Progenitor cell of endocrine pancreas (in vitro differentiated cells): ENCODE measurements at regions not wholly inside any gene's neighbourhood (a gene's known extent, or its start where the extent isn't known, plus 50 kb on each side); places are given as distances from the start of the nearest gene placed in this dataset.

ENCODE experiments used
- DNase-seq: peaks from one replicate; pipeline ENCODE4 v3.0.0; 2021; ENCODE audit warnings: low spot score; ENCODE audit not compliant: unreplicated experiment
- H3K27ac Mint-ChIP-seq: 2 replicates; pipeline ENCODE4 v1.8.0; 2021; ENCODE audit warnings: mild to moderate bottlenecking, moderate library complexity, mixed read lengths
- H3K27me3 Mint-ChIP-seq: 2 replicates; pipeline ENCODE4 v1.8.0; 2021; ENCODE audit warnings: mixed read lengths
- H3K36me3 Mint-ChIP-seq: 2 replicates; pipeline ENCODE4 v1.8.0; 2022; ENCODE audit warnings: mixed read lengths; ENCODE audit not compliant: insufficient read depth
- H3K4me1 Mint-ChIP-seq: 2 replicates; pipeline ENCODE4 v1.8.0; 2021; ENCODE audit warnings: low read depth, mixed read lengths
- H3K4me3 Mint-ChIP-seq: 2 replicates; pipeline ENCODE4 v1.8.0; 2021; ENCODE audit warnings: low read depth, mild to moderate bottlenecking, moderate library complexity, mixed read lengths
- H3K9me3 Mint-ChIP-seq: 2 replicates; pipeline ENCODE4 v1.8.0; 2021; ENCODE audit warnings: low read depth, mixed read lengths
- CTCF ChIP-seq: fragments of 200-600 bp; sonication (generic); IDR thresholded peaks from one replicate; pipeline ENCODE4 v1.5.0; 2021; ENCODE audit warnings: antibody characterized with exemption, mild to moderate bottlenecking; ENCODE audit not compliant: unreplicated experiment

GRCh38 chr15:31215490-31216214, 111.0 kb upstream of the KLF13 start:
- peak overlapping the region; percentile 55 for H3K4me3 Mint-ChIP-seq
- H3K27ac Mint-ChIP-seq = no peak overlapping the region
- no peaks in the 10 kb centered on the region for H3K9me3 Mint-ChIP-seq
- DNase-seq = peak; percentile 76
- H3K27me3 Mint-ChIP-seq = peaks cover 14% of the 10 kb centered on the region
- peaks cover 3% of the 10 kb centered on the region for H3K4me1 Mint-ChIP-seq
- H3K36me3 Mint-ChIP-seq = no peaks in the 10 kb centered on the region
- TF ChIP-seq CTCF = peak; percentile 91

GRCh38 chr15:31216215-31216911, 110.3 kb upstream of the KLF13 start:
- Mint-ChIP-seq H3K27me3 (peaks cover 14% of the 10 kb centered on the region), H3K4me3 (peak overlapping the region; percentile 75), H3K4me1 (peaks cover 3% of the 10 kb centered on the region), H3K9me3 (no peaks in the 10 kb centered on the region), H3K36me3 (no peaks in the 10 kb centered on the region), H3K27ac (peak overlapping the region; percentile 64)
- DNase-seq = peak; percentile 34
- no peak for TF ChIP-seq CTCF

- Mint-ChIP-seq H3K9me3 (no peaks in the 10 kb centered on the region), H3K36me3 (no peaks in the 10 kb centered on the region), H3K4me3 (no peak overlapping the region), H3K27me3 (peaks cover 14% of the 10 kb centered on the region), H3K27ac (no peak overlapping the region), H3K4me1 (peaks cover 3% of the 10 kb centered on the region)
- DNase-seq = no peak
- no peak for TF ChIP-seq CTCF
Measured at GRCh38 chr15:31217067-31217466, 109.6 kb upstream of the KLF13 start.

DNA sequence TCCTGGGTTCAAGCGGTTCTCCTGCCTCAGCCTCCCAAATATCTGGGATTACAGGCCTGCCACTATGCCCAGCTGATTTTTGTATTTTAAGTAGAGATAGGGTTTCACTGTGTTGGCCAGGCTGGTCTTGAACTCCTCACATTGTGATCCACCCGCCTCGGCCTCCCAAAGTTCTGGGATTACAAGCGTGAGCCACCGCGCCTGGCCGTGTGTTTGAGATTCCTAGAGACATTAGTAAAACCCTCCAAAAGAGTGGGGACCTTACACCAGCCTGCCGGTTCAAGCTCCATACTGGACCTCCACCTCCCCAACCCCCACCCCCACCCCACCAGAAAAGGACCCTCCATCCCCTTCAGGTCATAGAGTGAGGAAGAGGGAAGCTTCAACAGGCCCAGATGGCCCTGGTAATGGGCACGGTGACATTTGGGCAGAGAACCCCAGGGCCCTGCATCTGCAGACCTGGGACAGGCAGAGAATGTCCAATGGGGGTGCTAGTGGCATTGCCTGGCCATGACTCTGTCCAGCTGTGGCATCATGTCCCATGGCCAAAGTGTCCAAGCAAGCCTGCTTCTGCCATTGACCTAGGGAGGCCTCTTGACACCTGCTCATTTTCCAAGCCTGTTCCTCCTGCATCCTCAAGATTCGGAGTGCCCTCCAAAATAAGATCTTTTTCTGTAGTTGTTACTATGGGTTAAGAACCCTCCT, 108.9 kb upstream of the KLF13 start:
- Mint-ChIP-seq H3K27ac (no peak overlapping the region), H3K9me3 (no peaks in the 10 kb centered on the region), H3K4me3 (no peak overlapping the region), H3K36me3 (no peaks in the 10 kb centered on the region), H3K27me3 (peaks cover 19% of the 10 kb centered on the region), H3K4me1 (peaks cover 5% of the 10 kb centered on the region)
- DNase-seq = no peak
- no peak for TF ChIP-seq CTCF

- peaks cover 25% of the 10 kb centered on the region for H3K27me3 Mint-ChIP-seq
- no peak overlapping the region for H3K27ac Mint-ChIP-seq
- H3K4me3 Mint-ChIP-seq = no peak overlapping the region
- no peaks in the 10 kb centered on the region for H3K9me3 Mint-ChIP-seq
- no peaks in the 10 kb centered on the region for H3K36me3 Mint-ChIP-seq
- H3K4me1 Mint-ChIP-seq = peaks cover 7% of the 10 kb centered on the region
- DNase-seq = no peak
- no peak for TF ChIP-seq CTCF
Measured at GRCh38 chr15:31219221-31219620, 107.4 kb upstream of the KLF13 start.
